ENCODE measurements at regions not wholly inside any gene's neighbourhood (a gene's known extent, or its start where the extent isn't known, plus 50 kb on each side); places are given as distances from the start of the nearest gene placed in this dataset.

- no peak for TF ChIP-seq CTCF (conservative IDR thresholded peaks at IDR 0.05; ENCODE audit: low read length)
- TF ChIP-seq EZH2phosphoT487 (IDR thresholded peaks at IDR 0.05; ENCODE audit: borderline replicate concordance, low read depth, low read length) = no peak
These were observed 135.7 kb upstream of the RUNX3 start for GRCh38 chr1:25065795-25066238.
